Parathyroid adenoma (tissue), 2 donors: ENCODE measurements at regions not wholly inside any gene's neighbourhood (a gene's known extent, or its start where the extent isn't known, plus 50 kb on each side); places are given as distances from the start of the nearest gene placed in this dataset.

Experiments
- H2AFZ ChIP-seq: fragments of 300-600 bp; sonication (generic); one replicate; pipeline ENCODE4 v1.7.0; 2017; ENCODE audit warnings: antibody characterized with exemption, mild to moderate bottlenecking
- H3K27ac ChIP-seq: fragments of 300-600 bp; sonication (generic); one replicate; pipeline ENCODE4 v1.7.0; 2017
- H3K27me3 ChIP-seq: fragments of 300-600 bp; sonication (generic); one replicate; pipeline ENCODE4 v1.7.0; 2017; ENCODE audit warnings: low read length; ENCODE audit not compliant: control insufficient read depth, insufficient read depth
- H3K36me3 ChIP-seq: fragments of 300-600 bp; sonication (generic); one replicate; pipeline ENCODE4 v1.7.0; 2017; ENCODE audit warnings: low read length; ENCODE audit not compliant: control insufficient read depth, insufficient read depth
- H3K4me1 ChIP-seq: fragments of 300-600 bp; sonication (generic); one replicate; pipeline ENCODE4 v1.7.0; 2017; ENCODE audit warnings: control low read depth
- H3K4me2 ChIP-seq: fragments of 300-600 bp; sonication (generic); one replicate; pipeline ENCODE4 v1.7.0; 2017; ENCODE audit warnings: low read length
- H3K4me3 ChIP-seq: fragments of 300-600 bp; sonication (generic); one replicate; pipeline ENCODE4 v1.7.0; 2017; ENCODE audit warnings: low read depth, low read length
- H3K79me2 ChIP-seq: fragments of 300-600 bp; sonication (generic); one replicate; pipeline ENCODE4 v1.7.0; 2017; ENCODE audit warnings: control low read depth
- H3K9ac ChIP-seq: fragments of 300-600 bp; sonication (generic); one replicate; pipeline ENCODE4 v1.7.0; 2017; ENCODE audit warnings: mild to moderate bottlenecking
- H3K9me3 ChIP-seq: fragments of 300-600 bp; sonication (generic); one replicate; pipeline ENCODE4 v1.7.0; 2017; ENCODE audit warnings: low read length; ENCODE audit not compliant: control insufficient read depth
- CTCF ChIP-seq: fragments of 300-600 bp; sonication (generic); IDR thresholded peaks from one replicate; pipeline ENCODE4 v1.7.0; 2017; ENCODE audit warnings: antibody characterized with exemption, mild to moderate bottlenecking
- donor health status: primary hyperparathyroidism.

GRCh38 chr20:56957737-56958553, 308.5 kb downstream of the BMP7 start:
- TF ChIP-seq CTCF, result no peak
- Histone ChIP-seq H2AFZ (no peak overlapping the region), H3K36me3 (no peaks in the 10 kb centered on the region), H3K9me3 (no peaks in the 10 kb centered on the region), H3K4me2 (no peak overlapping the region), H3K27me3 (no peaks in the 10 kb centered on the region), H3K4me1 (no peaks in the 10 kb centered on the region), H3K9ac (no peak overlapping the region), H3K27ac (no peak overlapping the region), H3K4me3 (no peak overlapping the region), H3K79me2 (no peaks in the 10 kb centered on the region)

GRCh38 chr20:56964901-56965300, 301.5 kb downstream of the BMP7 start:
- Histone ChIP-seq H3K36me3 (no peaks in the 10 kb centered on the region), H3K4me2 (no peak overlapping the region), H3K79me2 (no peaks in the 10 kb centered on the region), H3K27me3 (no peaks in the 10 kb centered on the region), H2AFZ (no peak overlapping the region), H3K9ac (no peak overlapping the region), H3K9me3 (peaks cover 2% of the 10 kb centered on the region), H3K4me3 (no peak overlapping the region), H3K4me1 (no peaks in the 10 kb centered on the region), H3K27ac (no peak overlapping the region)
- TF ChIP-seq CTCF, result no peak

- peaks cover 2% of the 10 kb centered on the region for H3K9me3 ChIP-seq
- no peaks in the 10 kb centered on the region for H3K79me2 ChIP-seq
- no peak overlapping the region for H3K9ac ChIP-seq
- no peak overlapping the region for H3K4me3 ChIP-seq
- no peak overlapping the region for H2AFZ ChIP-seq
- no peak overlapping the region for H3K4me2 ChIP-seq
- H3K27me3 ChIP-seq, result no peaks in the 10 kb centered on the region
- TF ChIP-seq CTCF, result no peak
- no peaks in the 10 kb centered on the region for H3K36me3 ChIP-seq
- H3K27ac ChIP-seq, result no peak overlapping the region
- no peaks in the 10 kb centered on the region for H3K4me1 ChIP-seq
These were observed 298.5 kb downstream of the BMP7 start for GRCh38 chr20:56967916-56968315.

- no peak for TF ChIP-seq CTCF
- Histone ChIP-seq H3K4me1 (no peaks in the 10 kb centered on the region), H3K27ac (no peak overlapping the region), H3K79me2 (no peaks in the 10 kb centered on the region), H3K4me3 (no peak overlapping the region), H3K9ac (no peak overlapping the region), H3K27me3 (no peaks in the 10 kb centered on the region), H3K4me2 (no peak overlapping the region), H3K9me3 (peaks cover 2% of the 10 kb centered on the region), H3K36me3 (no peaks in the 10 kb centered on the region), H2AFZ (no peak overlapping the region)
These were observed 297.9 kb downstream of the BMP7 start for GRCh38 chr20:56968376-56969048.
